Ovary (tissue), 7 donors: ENCODE measurements at regions not wholly inside any gene's neighbourhood (a gene's known extent, or its start where the extent isn't known, plus 50 kb on each side); places are given as distances from the start of the nearest gene placed in this dataset.
"Not testable (repeated sequence)": the region's sequence is repeated elsewhere in the genome, so short reads cannot be mapped to it uniquely, and the experiment has no call there.

ENCODE experiments used
- DNase-seq, 5 donors: peaks; one replicate each; pipeline ENCODE4 v3.0.0-alpha.2; 2019 to 2020
- H3K27ac ChIP-seq, 2 donors: fragments of 200-600 bp; one replicate each; pipeline versions ENCODE4 v1.5.1 to v1.8.0; 2019 to 2022
- H3K27me3 ChIP-seq: fragments of 200-600 bp; one replicate; pipeline ENCODE4 v1.8.0; 2022
- H3K36me3 ChIP-seq: fragments of 200-600 bp; sonication (generic); one replicate; pipeline ENCODE4 v1.5.1; 2019
- H3K4me1 ChIP-seq: one replicate; pipeline ENCODE4 v1.8.1; 2013; ENCODE audit warnings: mild to moderate bottlenecking, moderate library complexity; ENCODE audit not compliant: insufficient read depth
- H3K4me3 ChIP-seq: fragments of 200-600 bp; sonication (generic); one replicate; pipeline ENCODE4 v1.5.1; 2017
- H3K9me3 ChIP-seq, 2 donors: fragments of 200-600 bp in 1 of 2; sonication (generic) in 1 of 2; one replicate each; pipeline versions ENCODE4 v1.5.1 to v1.8.1; 2013 to 2019; ENCODE audit warnings: mild to moderate bottlenecking in 1 of 2, moderate library complexity in 1 of 2
- EP300 ChIP-seq: sonication (generic); formaldehyde crosslinking; IDR thresholded peaks from one replicate; pipeline ENCODE4 v1.6.1; 2017; ENCODE audit warnings: antibody characterized with exemption
- POLR2A ChIP-seq: fragments of 450-650 bp; IDR thresholded peaks from one replicate; pipeline ENCODE4 v1.6.1; 2017; ENCODE audit warnings: antibody characterized with exemption, mild to moderate bottlenecking, moderate library complexity
- WGBS, 3 donors: extraction: QIAGEN DNeasy Blood & Tissue Kit in 1 of 3; methylation state at CpG; one replicate each; pipeline versions ENCODE4 v1.1.5 to v1.1.7; 2013 to 2017; 5-methylcytosine and 5-hydroxymethylcytosine counted together
- intact Hi-C, 4 donors: fragments of 100-400 bp; cut with DNase I; formaldehyde crosslinking; loops; one replicate each; pipeline versions ENCODE4 v1.11.0 to v1.15.1; 2022 to 2023
- TF ChIP-seq, protein P1 (sequence below), 3 donors: fragments of 450-650 bp in 2 of 3; fragments of 200-600 bp in 1 of 3; IDR thresholded peaks; one replicate each; pipeline versions ENCODE4 v1.5.1 to v1.8.0; 2016 to 2022; ENCODE audit warnings: antibody characterized with exemption in 3 of 3, mild to moderate bottlenecking in 1 of 3
- donor health status: DM: no; HTN: no; CAD: no; lungs with moderate emphysema.
- donor health status: DM: no; HTN: no; CAD: no.
- donor health status: Bipolar disorder and iron deficiency.
- donor health status: DM: no; HTN: no; CAD: no.
- donor health status: DM: yes; HTN: yes; CAD: no.

- Histone ChIP-seq H3K4me3 (no peak overlapping the region), H3K27me3 (no peaks in the 10 kb centered on the region), H3K27ac (no peak overlapping the region), H3K36me3 (no peaks in the 10 kb centered on the region), H3K9me3 (no peaks in the 10 kb centered on the region), H3K4me1 (no peaks in the 10 kb centered on the region)
- intact Hi-C loops: no loop called here
- no peak for TF ChIP-seq POLR2A
- TF ChIP-seq, protein P1, sequence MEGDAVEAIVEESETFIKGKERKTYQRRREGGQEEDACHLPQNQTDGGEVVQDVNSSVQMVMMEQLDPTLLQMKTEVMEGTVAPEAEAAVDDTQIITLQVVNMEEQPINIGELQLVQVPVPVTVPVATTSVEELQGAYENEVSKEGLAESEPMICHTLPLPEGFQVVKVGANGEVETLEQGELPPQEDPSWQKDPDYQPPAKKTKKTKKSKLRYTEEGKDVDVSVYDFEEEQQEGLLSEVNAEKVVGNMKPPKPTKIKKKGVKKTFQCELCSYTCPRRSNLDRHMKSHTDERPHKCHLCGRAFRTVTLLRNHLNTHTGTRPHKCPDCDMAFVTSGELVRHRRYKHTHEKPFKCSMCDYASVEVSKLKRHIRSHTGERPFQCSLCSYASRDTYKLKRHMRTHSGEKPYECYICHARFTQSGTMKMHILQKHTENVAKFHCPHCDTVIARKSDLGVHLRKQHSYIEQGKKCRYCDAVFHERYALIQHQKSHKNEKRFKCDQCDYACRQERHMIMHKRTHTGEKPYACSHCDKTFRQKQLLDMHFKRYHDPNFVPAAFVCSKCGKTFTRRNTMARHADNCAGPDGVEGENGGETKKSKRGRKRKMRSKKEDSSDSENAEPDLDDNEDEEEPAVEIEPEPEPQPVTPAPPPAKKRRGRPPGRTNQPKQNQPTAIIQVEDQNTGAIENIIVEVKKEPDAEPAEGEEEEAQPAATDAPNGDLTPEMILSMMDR (IDR thresholded peaks at IDR 0.05): no peak
- no peak for TF ChIP-seq EP300
- no peak for DNase-seq
- 40 to 54% (median 40%) methylated on average over 2 of the region's 2 CpGs for WGBS, 3 donors
These were observed 130.0 kb downstream of the ARL4C start for GRCh38 chr2:234366891-234367290.

DNA sequence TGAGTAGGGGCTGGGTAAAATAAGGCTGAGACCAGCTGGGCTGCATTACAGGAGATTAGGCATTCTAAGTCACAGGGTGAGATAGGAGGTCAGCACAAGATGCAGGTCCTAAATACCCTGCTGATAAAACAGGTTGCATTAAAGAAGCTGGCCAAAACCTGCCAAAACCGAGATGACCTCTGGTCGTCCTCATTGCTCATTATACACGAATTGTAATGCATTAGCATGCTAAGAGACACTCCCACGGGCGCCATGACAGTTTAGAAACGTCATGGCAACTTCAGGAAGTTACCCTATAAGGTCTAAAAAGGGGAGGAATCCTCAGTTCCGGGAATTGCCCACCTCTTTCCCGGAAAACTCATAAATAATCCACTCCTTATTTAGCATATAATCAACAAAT is 132.2 kb downstream of the ARL4C start:
- H3K27me3 ChIP-seq: no peaks in the 10 kb centered on the region
- no peaks in the 10 kb centered on the region for H3K4me1 ChIP-seq
- H3K27ac ChIP-seq: no peak overlapping the region
- H3K36me3 ChIP-seq: no peaks in the 10 kb centered on the region
- no peak overlapping the region for H3K4me3 ChIP-seq
- intact Hi-C loops: no loop called here
- TF ChIP-seq POLR2A (no peak), EP300 (no peak)
- TF ChIP-seq, protein P1 (IDR thresholded peaks at IDR 0.05): no peak
- 45 to 62% (median 46%) methylated on average over 8 of the region's 8 CpGs for WGBS, 3 donors
- no peak for DNase-seq
- H3K9me3 ChIP-seq: no peaks in the 10 kb centered on the region

- TF ChIP-seq, protein P1 (IDR thresholded peaks at IDR 0.05): no peak
- TF ChIP-seq EP300 (no peak), POLR2A (no peak)
- Histone ChIP-seq H3K27me3 (no peaks in the 10 kb centered on the region), H3K4me1 (no peaks in the 10 kb centered on the region), H3K4me3 (no peak overlapping the region), H3K9me3 (no peaks in the 10 kb centered on the region), H3K27ac (no peak overlapping the region), H3K36me3 (no peaks in the 10 kb centered on the region)
- intact Hi-C loops: no loop called here
- 40 to 45% (median 42%) methylated on average over 10 of the region's 10 CpGs for WGBS, 3 donors
- no peak for DNase-seq
These were observed 133.1 kb downstream of the ARL4C start for GRCh38 chr2:234363647-234364294.

GRCh38 chr2:234363011-234363487 is 133.8 kb downstream of the ARL4C start:
- no peak for DNase-seq
- H3K27ac ChIP-seq: no peak overlapping the region
- intact Hi-C loops: no loop called here

GRCh38 chr2:234360313-234360975 is 136.4 kb downstream of the ARL4C start:
- H3K27ac ChIP-seq, H3K4me1 ChIP-seq, H3K4me3 ChIP-seq, H3K36me3 ChIP-seq, intact Hi-C loops, H3K27me3 ChIP-seq, DNase-seq, H3K9me3 ChIP-seq: not testable (repeated sequence)

More at GRCh38 chr2:234363011-234363487, 133.8 kb downstream of the ARL4C start:
- H3K36me3 ChIP-seq: no peaks in the 10 kb centered on the region
- no peaks in the 10 kb centered on the region for H3K9me3 ChIP-seq
- WGBS, 3 donors: 6 to 14% (median 7%) methylated on average over 4 of the region's 4 CpGs
- no peaks in the 10 kb centered on the region for H3K4me1 ChIP-seq
- H3K4me3 ChIP-seq: no peak overlapping the region
- TF ChIP-seq EP300: no peak
- TF ChIP-seq, protein P1 (IDR thresholded peaks at IDR 0.05): no peak
- no peak for TF ChIP-seq POLR2A
- H3K27me3 ChIP-seq: no peaks in the 10 kb centered on the region
